Glomerular endothelial cell (primary cell): ENCODE measurements at regions not wholly inside any gene's neighbourhood (a gene's known extent, or its start where the extent isn't known, plus 50 kb on each side); places are given as distances from the start of the nearest gene placed in this dataset.
"Not testable (repeated sequence)": the region's sequence is repeated elsewhere in the genome, so short reads cannot be mapped to it uniquely, and the experiment has no call there.

Experiments
- DNase-seq: peaks from one replicate; pipeline ENCODE4 v3.0.0-alpha.2; 2011; ENCODE audit warnings: low read depth, low spot score; ENCODE audit errors: extremely low read depth

GRCh38 chr17:21550031-21550430 is 142.3 kb upstream of the KCNJ18 start:
- not testable (repeated sequence) for DNase-seq

DNA sequence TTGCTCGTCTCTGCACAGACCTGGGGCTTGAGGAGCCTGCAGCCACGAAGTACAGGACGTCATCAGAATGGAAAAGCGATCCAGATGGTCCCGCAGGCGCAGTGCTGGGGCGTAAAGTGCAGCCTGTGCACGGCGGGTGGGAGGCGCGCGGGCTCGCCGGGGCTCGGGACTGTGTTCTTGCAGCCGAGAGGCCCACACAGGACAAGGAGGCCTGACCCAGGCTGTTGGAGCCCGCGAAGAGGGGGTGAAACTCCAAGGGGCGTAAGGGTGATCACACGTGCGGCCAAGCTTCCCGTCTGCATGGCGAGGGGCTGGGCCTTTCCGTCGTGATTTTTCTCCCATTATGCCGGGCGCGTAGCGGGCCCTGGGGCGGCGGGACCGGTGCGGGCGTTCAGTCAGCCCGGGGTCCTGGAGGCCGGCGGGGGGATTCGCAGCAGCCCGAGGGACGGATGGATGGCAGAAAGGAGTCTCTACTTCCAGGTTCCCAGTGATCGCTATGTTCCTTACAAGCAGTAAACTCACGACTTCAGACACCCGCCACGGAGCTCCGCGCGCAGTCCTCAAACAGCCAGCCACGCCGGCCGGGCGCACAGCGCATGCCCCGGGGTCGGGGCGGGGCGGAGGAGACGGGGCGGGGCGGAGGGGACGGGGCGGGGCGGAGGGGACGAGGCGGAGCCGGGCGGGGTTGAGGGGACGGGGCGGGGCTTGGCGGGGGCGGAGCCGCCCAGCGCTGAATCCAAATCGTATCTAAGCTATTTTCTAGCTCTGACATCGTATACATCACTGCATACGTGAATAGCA is 141.0 kb upstream of the KCNJ18 start:
- no peak for DNase-seq

DNA sequence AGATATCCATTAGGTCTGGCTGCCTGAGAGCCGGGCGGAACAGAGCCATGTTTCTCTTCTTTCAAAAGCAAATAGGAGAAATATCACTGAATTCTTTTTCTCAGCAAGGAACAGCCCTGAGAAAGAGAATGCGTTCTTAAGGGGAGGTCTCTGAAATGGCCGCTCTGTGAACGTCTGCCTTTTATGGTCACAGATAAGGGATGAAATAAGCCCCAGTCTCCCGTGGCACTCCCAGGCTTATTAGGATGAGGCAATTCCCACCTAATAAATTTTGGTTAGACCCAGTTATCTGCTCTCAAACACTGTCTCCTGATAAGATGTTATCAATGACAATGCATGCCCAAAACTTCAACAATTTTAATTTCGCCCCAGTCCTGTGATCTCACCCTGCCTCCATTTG is 133.4 kb upstream of the KCNJ18 start:
- not testable (repeated sequence) for DNase-seq

DNA sequence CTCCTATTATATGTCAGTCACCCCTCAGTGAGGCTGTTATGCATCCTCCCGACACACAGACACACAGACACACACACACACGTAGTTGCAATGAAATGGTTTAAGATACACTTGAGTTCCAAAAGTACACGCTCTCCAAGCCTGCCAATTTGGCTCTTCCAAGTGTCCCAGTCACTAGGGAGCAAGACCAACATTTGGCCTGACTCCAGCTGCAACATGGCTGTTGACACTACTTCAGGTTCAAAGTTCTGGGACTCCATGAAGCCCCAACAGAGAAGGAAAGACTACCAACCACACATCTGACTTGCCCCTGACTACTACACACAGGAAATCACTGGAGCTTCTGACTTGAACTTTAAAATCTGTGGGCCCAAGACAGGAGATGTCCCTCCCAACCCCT is 128.1 kb upstream of the KCNJ18 start:
- no peak for DNase-seq

GRCh38 chr17:21564757-21565156 is 127.6 kb upstream of the KCNJ18 start:
- not testable (repeated sequence) for DNase-seq

GRCh38 chr17:21570427-21570826 is 121.9 kb upstream of the KCNJ18 start:
- not testable (repeated sequence) for DNase-seq

- DNase-seq, result not testable (repeated sequence)
These were observed 120.2 kb upstream of the KCNJ18 start for GRCh38 chr17:21572148-21572547.

DNA sequence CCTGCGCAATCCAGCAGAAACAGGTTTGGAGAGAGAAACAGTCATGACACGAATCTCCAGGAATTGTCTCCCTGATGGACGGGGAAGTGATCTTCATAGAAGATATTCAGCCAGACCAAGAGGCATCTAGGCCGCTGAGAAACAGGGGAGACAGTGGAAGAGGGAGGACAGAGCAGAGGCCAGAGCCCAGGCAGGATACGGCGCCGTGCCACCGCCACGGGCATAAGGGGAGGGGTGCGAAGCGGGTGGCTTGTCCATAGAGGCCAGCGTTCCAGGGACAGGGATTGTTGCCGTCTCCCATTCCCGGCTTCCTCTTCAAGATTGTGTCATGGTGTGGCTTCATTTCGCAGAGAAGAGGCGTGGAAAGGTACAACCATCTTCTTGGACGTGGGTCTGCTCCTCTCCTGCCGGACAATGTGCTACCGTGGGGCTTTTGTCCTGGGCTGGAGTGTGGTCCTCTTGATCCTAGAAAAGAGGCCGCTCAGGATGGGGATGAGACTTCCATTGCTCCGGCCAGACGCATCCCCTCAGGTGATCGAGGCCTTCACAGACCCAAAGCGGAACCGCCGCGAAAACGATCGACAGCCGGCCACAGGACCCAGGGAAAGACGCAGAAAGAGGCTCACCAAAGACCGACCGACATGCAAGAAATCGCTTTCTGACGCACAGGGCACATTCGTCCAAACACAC is 118.9 kb upstream of the KCNJ18 start:
- DNase-seq, result not testable (repeated sequence)

DNA sequence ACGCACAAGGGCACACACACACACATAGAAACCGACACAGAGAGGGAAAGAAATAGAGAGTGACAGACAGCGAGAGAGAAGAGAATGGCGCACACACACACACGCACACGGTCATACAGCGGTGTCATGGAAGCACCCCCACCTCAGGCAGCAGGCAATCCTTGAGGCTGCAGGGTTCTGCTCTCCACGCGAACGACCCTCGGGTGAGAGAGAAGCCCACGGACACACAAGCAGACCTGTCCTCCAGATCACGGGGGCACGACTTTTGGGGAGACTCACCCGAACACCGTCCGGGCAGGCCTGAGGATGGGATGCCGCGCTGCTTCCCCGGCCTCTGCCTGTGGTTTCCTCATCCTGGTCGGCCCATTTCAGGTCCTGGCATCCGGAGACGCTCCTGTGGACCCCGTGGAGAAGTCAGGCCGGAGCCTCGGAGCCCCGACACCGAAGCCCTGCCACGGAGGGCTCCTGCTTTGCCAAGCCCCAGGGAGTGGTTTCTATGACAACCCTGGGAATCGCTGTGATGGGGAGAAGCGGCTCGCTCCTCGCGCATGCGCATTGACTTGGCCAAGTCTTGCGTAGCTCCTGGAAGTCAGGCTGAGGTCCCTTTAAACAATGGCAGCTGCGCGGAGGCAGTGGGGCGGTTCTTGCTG is 118.2 kb upstream of the KCNJ18 start:
- DNase-seq, result no peak

DNA sequence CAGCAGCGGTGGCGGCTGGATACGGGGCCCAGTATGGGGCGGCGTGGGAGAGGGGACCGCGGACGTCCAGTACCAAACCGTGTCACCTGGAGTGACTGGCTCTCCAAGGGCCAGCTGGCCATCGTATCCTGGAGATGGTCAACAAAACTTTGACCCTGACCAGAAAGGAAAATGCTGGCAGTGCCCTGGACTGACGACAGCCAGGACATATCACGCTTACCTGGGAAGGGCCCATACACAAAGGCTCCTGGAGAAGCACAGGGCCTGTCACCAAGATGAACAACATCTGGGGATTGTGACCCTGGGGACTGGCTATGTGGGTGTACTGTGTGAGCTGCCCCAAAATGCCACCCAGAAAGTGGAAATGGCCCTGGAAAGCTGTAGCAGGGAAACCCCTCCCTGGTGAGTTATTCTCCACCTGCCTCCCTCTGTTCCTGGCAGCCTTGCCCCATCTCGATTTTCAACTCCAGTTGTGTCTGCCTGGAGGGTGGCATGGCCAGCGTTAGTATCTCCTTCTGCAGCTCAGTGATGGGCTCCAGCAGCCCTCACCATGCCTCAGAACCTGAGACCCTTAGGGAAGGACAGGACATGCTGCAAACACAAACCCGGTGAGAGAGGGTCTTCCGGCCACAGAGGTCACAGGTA is 117.6 kb upstream of the KCNJ18 start:
- not testable (repeated sequence) for DNase-seq

- DNase-seq, result not testable (repeated sequence)
These were observed 113.5 kb upstream of the KCNJ18 start for GRCh38 chr17:21578783-21579182.

DNA sequence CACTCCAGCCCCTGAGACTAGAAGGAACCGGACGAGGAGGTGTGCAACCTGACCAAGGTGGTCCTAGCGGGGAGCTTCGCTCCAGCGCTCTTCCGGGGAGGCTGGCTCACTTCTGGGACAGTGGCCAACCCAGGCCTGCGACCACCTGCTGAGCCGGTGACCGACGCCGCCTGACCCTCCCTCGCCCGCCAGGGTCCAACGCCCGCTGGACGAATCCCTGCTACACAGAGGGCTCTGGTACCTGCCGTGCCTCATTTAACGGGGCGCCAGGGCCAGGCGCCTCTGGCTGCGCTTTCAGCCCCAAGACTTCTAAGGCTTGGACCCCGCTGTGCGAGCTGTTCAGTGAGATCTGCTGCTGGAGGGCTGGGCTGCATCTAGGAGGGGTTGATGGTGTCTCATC is 99.5 kb upstream of the KCNJ18 start:
- no peak for DNase-seq

DNA sequence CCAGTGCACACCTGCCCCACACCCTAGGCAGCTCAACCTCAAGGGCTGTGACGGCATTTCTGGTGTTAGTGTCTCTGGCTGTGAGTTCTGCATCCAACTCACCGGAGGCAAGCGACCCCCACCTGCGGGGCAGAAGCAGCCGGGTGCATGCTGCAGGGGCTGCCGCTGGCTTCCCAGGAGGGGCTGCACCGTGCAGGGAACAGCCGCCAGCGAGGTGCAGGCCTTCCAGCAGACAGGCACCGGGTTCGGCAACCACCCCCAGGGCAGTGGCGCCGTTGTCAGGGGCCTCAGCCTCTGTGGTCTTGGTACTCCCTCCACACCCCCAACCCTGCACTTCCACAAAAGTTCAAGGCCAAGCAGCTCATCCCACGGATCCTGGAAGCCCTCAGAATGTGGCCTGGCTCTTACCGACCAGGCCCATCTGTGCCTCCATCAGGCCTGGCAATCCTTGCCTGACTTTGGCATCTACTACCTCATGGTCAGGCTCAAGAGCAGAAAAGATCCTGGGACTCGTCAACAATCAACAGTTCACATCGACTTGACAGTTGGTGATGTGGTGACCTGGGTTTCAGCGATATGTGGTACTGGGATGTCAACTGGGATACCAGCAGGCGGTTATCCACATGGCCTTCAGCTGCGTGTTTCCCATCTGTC is 98.7 kb upstream of the KCNJ18 start:
- DNase-seq, result not testable (repeated sequence)

DNA sequence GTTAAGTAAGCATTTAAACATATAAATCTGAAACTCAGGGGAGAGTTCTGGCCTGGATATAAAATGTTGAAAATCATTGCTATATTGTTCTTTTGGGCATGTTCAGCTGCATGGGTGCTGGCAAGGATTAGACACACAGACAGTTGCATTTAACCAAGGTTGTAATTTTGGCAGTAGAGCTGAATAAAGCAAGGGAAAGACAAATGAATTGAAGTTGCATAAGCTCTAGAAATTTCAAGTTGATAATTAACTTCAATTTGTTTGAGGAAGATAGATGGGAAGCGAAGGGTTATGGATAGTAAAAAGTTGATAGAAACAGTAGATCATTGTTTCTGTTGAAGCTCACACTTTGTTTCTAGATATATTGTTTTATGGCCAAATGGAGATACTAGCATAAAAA is 97.2 kb upstream of the KCNJ18 start:
- DNase-seq, result no peak

GRCh38 chr17:21602176-21602575 is 90.1 kb upstream of the KCNJ18 start:
- DNase-seq, result no peak

DNA sequence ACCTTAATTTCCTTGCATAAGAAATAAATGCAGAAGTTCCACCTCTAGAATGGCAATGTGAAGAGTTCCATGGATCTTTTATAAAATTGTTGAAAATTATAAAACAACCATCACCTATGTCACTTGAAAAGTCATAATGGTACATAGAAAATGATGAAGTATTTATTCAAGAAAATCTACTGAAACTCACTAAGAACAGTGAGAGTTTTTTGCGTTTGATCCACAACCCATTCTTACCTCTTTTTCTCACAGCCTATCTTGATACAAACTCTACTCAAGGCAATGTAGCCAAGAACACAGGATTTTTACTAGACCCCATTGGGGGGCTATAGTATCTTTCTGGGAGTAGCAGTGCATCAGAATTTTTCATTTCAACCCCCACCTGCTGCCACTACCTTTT is 89.0 kb upstream of the KCNJ18 start:
- not testable (repeated sequence) for DNase-seq

- DNase-seq, result not testable (repeated sequence)
These were observed 80.9 kb upstream of the KCNJ18 start for GRCh38 chr17:21611443-21611842.

GRCh38 chr17:21612123-21613070 is 79.9 kb upstream of the KCNJ18 start:
- not testable (repeated sequence) for DNase-seq

DNA sequence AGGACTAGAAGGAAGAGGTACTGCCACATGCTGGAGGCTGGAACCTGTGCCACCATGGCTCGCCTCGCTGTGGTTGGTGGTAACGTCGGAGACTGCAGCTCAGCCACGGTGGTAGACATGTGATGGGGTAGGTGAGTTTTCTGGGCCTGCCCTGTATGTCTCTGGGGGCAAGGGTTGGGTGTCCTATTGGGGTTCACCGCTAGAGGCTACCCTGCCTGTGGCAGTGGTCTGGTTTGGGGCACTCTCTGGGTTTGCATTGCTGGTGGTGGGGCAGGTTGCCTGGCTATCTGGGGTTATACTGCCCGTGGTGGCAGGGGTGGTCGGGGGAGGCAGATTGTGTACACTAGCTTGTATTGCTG is 79.3 kb upstream of the KCNJ18 start:
- DNase-seq, result no peak

- not testable (repeated sequence) for DNase-seq
These were observed 65.3 kb upstream of the KCNJ18 start for GRCh38 chr17:21626987-21627386.
